ENCODE measurements at regions not wholly inside any gene's neighbourhood (a gene's known extent, or its start where the extent isn't known, plus 50 kb on each side); places are given as distances from the start of the nearest gene placed in this dataset.
"Not testable (repeated sequence)": the region's sequence is repeated elsewhere in the genome, so short reads cannot be mapped to it uniquely, and the experiment has no call there.

- DNase-seq (ENCODE audit: low spot score), result not testable (repeated sequence)
Measured at GRCh38 chr1:105631153-105631744, 1425.2 kb upstream of the PRMT6 start.

GRCh38 chr1:105632342-105633196 lies 1423.9 kb upstream of the PRMT6 start:
- no peak for DNase-seq (ENCODE audit: low spot score)

- DNase-seq (ENCODE audit: low spot score), result no peak
Measured at GRCh38 chr1:105636052-105636451, 1420.4 kb upstream of the PRMT6 start.

GRCh38 chr1:105641407-105641806 lies 1415.1 kb upstream of the PRMT6 start:
- no peak for DNase-seq (ENCODE audit: low spot score)

- no peak for DNase-seq (ENCODE audit: low spot score)
Measured at GRCh38 chr1:105652109-105652508, 1404.4 kb upstream of the PRMT6 start.

- no peak for DNase-seq (ENCODE audit: low spot score)
Measured at GRCh38 chr1:105655032-105655431, 1401.4 kb upstream of the PRMT6 start.

GRCh38 chr1:105664495-105664894 lies 1392.0 kb upstream of the PRMT6 start:
- DNase-seq (ENCODE audit: low spot score), result no peak

GRCh38 chr1:105678334-105678733 lies 1378.1 kb upstream of the PRMT6 start:
- DNase-seq (ENCODE audit: low spot score), result no peak

- DNase-seq (ENCODE audit: low spot score), result no peak
Measured at GRCh38 chr1:105684714-105685113, 1371.8 kb upstream of the PRMT6 start.

- DNase-seq (ENCODE audit: low spot score), result no peak
Measured at GRCh38 chr1:105686026-105686425, 1370.4 kb upstream of the PRMT6 start.

- no peak for DNase-seq (ENCODE audit: low spot score)
Measured at GRCh38 chr1:105686874-105687690, 1369.4 kb upstream of the PRMT6 start.

- no peak for DNase-seq (ENCODE audit: low spot score)
Measured at GRCh38 chr1:105700723-105701122, 1355.8 kb upstream of the PRMT6 start.

GRCh38 chr1:105724286-105724685 lies 1332.2 kb upstream of the PRMT6 start:
- DNase-seq (ENCODE audit: low spot score), result no peak

- DNase-seq (ENCODE audit: low spot score), result no peak
Measured at GRCh38 chr1:105730701-105731100, 1325.8 kb upstream of the PRMT6 start.

- no peak for DNase-seq (ENCODE audit: low spot score)
Measured at GRCh38 chr1:105736349-105736748, 1320.1 kb upstream of the PRMT6 start.

- DNase-seq (ENCODE audit: low spot score), result no peak
Measured at GRCh38 chr1:105779727-105780126, 1276.7 kb upstream of the PRMT6 start.

- DNase-seq (ENCODE audit: low spot score), result no peak
Measured at GRCh38 chr1:105785021-105785420, 1271.5 kb upstream of the PRMT6 start.

GRCh38 chr1:105793536-105794146 lies 1262.8 kb upstream of the PRMT6 start:
- no peak for DNase-seq (ENCODE audit: low spot score)

- no peak for DNase-seq (ENCODE audit: low spot score)
Measured at GRCh38 chr1:105795741-105796140, 1260.7 kb upstream of the PRMT6 start.

- DNase-seq (ENCODE audit: low spot score), result no peak
Measured at GRCh38 chr1:105830571-105831146, 1225.8 kb upstream of the PRMT6 start.

- DNase-seq (ENCODE audit: low spot score), result no peak
Measured at GRCh38 chr1:105838071-105838470, 1218.4 kb upstream of the PRMT6 start.

GRCh38 chr1:105865546-105865945 lies 1190.9 kb upstream of the PRMT6 start:
- DNase-seq (ENCODE audit: low spot score), result no peak
